ENCODE measurements at regions not wholly inside any gene's neighbourhood (a gene's known extent, or its start where the extent isn't known, plus 50 kb on each side); places are given as distances from the start of the nearest gene placed in this dataset.

DNA sequence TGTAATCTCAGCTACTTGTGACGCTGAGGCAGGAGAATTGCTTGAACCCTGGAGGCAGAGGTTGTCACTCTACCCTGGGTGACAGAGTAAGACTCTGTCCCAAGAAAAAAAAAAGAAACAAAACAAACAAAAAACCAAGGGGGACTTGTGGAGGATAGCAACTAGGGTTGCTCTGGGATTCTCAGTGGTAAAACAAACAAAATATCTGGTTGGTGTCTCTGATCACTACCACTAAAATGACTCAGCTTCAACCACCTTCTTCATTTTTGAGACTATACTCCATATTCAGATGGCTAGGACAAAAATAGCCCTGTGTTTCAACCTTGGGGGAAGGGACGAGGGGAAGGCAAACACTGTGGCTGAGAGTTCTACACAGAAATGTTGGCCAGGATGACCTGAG lies 110.3 kb downstream of the ARRDC3 start:
- TF ChIP-seq, protein P1, sequence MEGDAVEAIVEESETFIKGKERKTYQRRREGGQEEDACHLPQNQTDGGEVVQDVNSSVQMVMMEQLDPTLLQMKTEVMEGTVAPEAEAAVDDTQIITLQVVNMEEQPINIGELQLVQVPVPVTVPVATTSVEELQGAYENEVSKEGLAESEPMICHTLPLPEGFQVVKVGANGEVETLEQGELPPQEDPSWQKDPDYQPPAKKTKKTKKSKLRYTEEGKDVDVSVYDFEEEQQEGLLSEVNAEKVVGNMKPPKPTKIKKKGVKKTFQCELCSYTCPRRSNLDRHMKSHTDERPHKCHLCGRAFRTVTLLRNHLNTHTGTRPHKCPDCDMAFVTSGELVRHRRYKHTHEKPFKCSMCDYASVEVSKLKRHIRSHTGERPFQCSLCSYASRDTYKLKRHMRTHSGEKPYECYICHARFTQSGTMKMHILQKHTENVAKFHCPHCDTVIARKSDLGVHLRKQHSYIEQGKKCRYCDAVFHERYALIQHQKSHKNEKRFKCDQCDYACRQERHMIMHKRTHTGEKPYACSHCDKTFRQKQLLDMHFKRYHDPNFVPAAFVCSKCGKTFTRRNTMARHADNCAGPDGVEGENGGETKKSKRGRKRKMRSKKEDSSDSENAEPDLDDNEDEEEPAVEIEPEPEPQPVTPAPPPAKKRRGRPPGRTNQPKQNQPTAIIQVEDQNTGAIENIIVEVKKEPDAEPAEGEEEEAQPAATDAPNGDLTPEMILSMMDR (IDR thresholded peaks at IDR 0.05; ENCODE audit: low read depth, low read length, missing control alignments), result no peak
- H3K4me3 ChIP-seq (replicated peaks; ENCODE audit: low read depth, low read length), result no peak overlapping the region
- DNase-seq (ENCODE audit: extremely low read depth, low read depth), result no peak

DNA sequence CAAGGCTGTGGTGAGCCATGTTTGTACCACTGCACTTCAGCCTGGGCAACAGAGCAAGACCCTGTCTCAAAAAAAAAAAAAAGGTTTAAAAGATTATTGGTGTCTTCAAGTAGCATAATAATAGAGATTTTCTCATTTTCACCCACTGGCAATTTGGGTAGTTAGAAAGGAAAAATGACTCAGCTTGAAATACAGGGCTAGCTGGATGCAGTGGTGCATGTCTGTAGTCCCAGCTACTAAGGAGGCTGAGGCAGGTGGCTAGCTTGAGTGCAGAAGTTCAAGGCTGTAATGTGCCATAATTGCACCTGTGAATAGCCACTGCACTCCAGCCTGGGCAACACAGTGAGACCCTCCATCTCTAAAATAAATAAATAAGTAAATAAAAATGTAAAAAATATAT lies 111.1 kb downstream of the ARRDC3 start:
- TF ChIP-seq, protein P1 (IDR thresholded peaks at IDR 0.05; ENCODE audit: low read depth, low read length, missing control alignments), result no peak
- DNase-seq (ENCODE audit: extremely low read depth, low read depth), result no peak
- H3K4me3 ChIP-seq (replicated peaks; ENCODE audit: low read depth, low read length), result no peak overlapping the region

DNA sequence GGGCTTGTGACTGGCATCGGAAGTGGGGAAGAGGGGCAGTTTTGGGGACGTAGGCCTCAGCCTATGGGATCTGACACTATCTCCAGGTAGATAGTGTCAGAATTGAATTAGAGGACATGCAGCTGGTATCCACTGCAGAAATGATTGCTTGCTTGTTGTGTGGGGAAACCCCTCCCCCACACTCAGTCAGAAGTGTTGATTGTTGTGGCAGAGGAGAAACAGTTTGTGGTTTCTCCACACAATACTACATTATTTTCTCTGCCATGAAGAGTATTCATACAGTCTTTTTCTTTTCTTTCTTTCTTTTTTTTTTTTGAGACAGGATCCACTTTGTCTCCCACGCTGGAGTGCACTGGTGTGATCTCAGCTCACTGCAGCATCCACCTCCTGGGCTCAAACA lies 113.9 kb downstream of the ARRDC3 start:
- TF ChIP-seq, protein P1 (IDR thresholded peaks at IDR 0.05; ENCODE audit: low read depth, low read length, missing control alignments), result no peak
- DNase-seq (ENCODE audit: extremely low read depth, low read depth), result no peak
- no peak overlapping the region for H3K4me3 ChIP-seq (replicated peaks; ENCODE audit: low read depth, low read length)

DNA sequence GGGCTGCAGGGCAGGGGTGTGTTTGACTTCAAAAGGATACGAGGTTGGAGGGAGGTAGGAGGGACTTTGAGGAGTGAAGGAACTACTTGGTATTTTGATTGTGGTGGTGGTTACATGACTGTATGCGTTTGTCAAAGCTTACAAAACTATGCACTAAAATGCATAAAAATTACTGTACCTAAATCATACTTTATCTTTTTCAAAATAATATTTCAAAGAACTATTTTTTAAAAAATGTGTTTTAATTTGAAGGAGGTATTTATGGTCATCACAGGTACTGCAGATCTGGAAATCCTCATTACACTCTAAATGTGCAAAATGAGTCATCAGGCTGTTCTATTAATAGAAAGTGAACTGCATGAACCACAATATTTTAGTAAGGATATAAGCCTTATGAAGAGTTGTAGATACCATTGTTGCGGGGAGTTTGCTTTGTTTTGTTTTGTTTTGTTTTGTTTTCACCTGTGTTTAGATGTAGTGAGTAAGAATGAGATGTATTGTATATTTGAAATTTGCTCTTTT lies 116.9 kb downstream of the ARRDC3 start:
- TF ChIP-seq, protein P1 (IDR thresholded peaks at IDR 0.05; ENCODE audit: low read depth, low read length, missing control alignments), result no peak
- DNase-seq (ENCODE audit: extremely low read depth, low read depth), result no peak
- H3K4me3 ChIP-seq (replicated peaks; ENCODE audit: low read depth, low read length), result no peak overlapping the region

DNA sequence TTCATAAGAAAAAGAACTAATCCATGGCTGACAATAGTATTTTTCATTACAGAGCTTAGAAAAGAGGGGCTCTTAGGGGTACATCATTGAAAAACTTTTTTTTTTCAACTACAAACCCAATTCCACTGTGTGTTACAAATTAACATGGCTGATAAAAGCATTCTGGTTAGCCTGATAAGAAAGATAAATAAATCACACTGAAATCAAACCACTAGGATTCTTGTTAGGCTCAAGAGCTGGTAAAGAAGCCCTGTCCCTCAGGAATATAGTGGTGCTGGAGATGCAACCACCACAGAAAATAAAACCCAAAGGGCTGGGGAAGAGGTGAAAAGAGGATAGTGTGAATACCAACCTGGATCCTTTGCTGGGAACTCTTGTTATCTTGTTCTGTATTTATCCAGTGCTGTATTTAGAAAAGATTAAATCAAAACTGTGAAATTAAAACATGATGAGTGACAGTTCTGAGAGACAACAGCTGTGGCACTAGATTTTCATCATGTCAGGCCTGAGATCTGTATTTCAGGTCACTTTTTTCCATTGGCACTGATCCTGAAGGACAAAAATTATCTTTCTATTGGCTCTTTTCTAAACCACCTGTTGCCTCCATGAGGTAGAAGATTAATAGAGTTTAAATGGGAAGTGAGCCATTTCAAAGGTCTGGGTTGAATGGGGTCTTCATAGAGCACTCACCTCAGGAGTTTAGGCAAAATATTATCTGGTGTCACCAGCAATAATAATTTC lies 118.6 kb downstream of the ARRDC3 start:
- H3K4me3 ChIP-seq (replicated peaks; ENCODE audit: low read depth, low read length), result no peak overlapping the region
- TF ChIP-seq, protein P1 (IDR thresholded peaks at IDR 0.05; ENCODE audit: low read depth, low read length, missing control alignments), result no peak
- DNase-seq (ENCODE audit: extremely low read depth, low read depth), result no peak

DNA sequence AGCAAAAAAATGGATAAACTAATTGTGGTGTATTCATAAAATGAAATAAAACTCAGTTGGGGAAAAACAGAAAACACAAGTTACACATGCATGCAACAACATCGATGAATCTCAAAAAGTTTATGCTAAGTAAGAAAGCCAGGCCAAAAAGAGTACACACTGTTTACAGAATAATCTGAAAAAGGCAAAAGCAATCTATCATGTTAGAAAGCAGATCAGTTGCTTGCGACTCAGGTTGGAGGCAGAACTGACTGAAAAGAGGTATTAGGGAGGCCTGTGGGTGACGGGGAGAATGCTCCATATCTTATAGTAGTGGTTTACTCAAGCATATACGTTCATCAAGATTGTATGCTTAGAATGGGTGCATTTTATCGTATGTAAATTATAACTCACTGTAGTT lies 119.2 kb downstream of the ARRDC3 start:
- H3K4me3 ChIP-seq (replicated peaks; ENCODE audit: low read depth, low read length), result no peak overlapping the region
- TF ChIP-seq, protein P1 (IDR thresholded peaks at IDR 0.05; ENCODE audit: low read depth, low read length, missing control alignments), result no peak
- DNase-seq (ENCODE audit: extremely low read depth, low read depth), result no peak

Measured in HFF-Myc (cell line).